ENCODE measurements at regions not wholly inside any gene's neighbourhood (a gene's known extent, or its start where the extent isn't known, plus 50 kb on each side); places are given as distances from the start of the nearest gene placed in this dataset.

DNA sequence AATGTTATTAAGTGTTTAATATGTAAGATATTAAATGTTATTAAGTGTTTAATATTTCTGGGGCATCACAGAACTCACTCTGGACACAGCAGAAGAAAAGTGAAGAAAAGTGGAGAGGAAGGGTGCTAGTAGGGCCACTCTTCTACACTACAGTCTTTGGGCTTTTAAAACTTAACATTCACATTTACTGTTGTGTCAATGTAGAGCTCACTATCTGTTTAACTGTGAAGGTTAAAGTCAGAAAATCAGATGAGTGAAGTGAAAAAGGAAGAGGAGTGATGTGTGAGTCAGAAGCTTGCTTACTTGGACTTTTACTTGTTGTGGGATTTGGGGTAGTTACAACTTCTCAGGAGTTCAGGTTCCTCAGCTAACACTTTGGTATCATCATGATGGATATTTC lies 145.3 kb upstream of the DNAJC19 start:
- TF ChIP-seq POLR2AphosphoS5 (IDR thresholded peaks at IDR 0.05; ENCODE audit: low read depth, low read length) = no peak
- TF ChIP-seq, protein P1, sequence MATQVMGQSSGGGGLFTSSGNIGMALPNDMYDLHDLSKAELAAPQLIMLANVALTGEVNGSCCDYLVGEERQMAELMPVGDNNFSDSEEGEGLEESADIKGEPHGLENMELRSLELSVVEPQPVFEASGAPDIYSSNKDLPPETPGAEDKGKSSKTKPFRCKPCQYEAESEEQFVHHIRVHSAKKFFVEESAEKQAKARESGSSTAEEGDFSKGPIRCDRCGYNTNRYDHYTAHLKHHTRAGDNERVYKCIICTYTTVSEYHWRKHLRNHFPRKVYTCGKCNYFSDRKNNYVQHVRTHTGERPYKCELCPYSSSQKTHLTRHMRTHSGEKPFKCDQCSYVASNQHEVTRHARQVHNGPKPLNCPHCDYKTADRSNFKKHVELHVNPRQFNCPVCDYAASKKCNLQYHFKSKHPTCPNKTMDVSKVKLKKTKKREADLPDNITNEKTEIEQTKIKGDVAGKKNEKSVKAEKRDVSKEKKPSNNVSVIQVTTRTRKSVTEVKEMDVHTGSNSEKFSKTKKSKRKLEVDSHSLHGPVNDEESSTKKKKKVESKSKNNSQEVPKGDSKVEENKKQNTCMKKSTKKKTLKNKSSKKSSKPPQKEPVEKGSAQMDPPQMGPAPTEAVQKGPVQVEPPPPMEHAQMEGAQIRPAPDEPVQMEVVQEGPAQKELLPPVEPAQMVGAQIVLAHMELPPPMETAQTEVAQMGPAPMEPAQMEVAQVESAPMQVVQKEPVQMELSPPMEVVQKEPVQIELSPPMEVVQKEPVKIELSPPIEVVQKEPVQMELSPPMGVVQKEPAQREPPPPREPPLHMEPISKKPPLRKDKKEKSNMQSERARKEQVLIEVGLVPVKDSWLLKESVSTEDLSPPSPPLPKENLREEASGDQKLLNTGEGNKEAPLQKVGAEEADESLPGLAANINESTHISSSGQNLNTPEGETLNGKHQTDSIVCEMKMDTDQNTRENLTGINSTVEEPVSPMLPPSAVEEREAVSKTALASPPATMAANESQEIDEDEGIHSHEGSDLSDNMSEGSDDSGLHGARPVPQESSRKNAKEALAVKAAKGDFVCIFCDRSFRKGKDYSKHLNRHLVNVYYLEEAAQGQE (IDR thresholded peaks at IDR 0.05; ENCODE audit: insufficient read depth in 1 of 2, low read depth in 2 of 2, low read length in 2 of 2) = no peak

Data from PFSK-1 (cell line).